Mammary epithelial cell (primary cell): ENCODE measurements at regions not wholly inside any gene's neighbourhood (a gene's known extent, or its start where the extent isn't known, plus 50 kb on each side); places are given as distances from the start of the nearest gene placed in this dataset.

Experiments
- CTCF ChIP-seq, 2 donors: IDR thresholded peaks in 1 of 2; conservative IDR thresholded peaks in 1 of 2; 2 replicates each; pipeline ENCODE4 v1.5.1; 2011 to 2012; ENCODE audit warnings: inconsistent platforms in 2 of 2, low read length in 2 of 2, mild to moderate bottlenecking in 2 of 2, control low read depth in 1 of 2, low read depth in 1 of 2; ENCODE audit not compliant: insufficient read depth in 1 of 2; ENCODE audit errors: extremely low read depth in 1 of 2
- EZH2 ChIP-seq: IDR thresholded peaks from 2 replicates; pipeline ENCODE4 v1.6.1; 2012; ENCODE audit warnings: low read length, inconsistent platforms, borderline replicate concordance

DNA sequence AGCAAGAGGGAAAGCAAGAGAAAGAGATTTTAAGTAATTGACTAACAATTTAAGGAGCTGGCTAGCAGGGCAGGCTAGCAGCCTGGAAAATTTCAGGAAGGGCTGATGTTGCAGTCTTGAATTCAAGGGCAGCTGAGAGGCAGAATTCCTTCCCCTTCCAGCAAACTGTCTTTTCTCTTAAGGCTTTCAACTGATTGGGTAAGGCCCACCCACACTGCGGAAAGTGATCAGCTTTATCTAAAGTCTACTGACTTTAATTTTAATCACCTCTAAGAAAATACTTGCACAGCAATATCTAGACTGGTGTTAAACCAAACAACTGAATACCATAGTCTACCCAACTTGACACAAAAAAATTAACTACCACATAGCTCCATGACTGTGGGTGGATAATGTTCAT lies 303.9 kb downstream of the FZD1 start:
- TF ChIP-seq EZH2 (no peak), CTCF (conservative IDR thresholded peaks at IDR 0.05 in 1 of 2, IDR thresholded peaks at IDR 0.05 in 1 of 2; ENCODE audit: extremely low read depth in 1 of 2, insufficient read depth in 1 of 2, low read depth in 1 of 2, low read length in 2 of 2) (no peak)
